IMR-90 (cell line): ENCODE measurements at regions not wholly inside any gene's neighbourhood (a gene's known extent, or its start where the extent isn't known, plus 50 kb on each side); places are given as distances from the start of the nearest gene placed in this dataset.

Experiments used
- ATAC-seq: fragments of 200-7000 bp; cut with Tn5 transposase; 2 replicates; pipeline ENCODE4 v1.9.1; 2020; ENCODE audit warnings: low read depth, mild to moderate bottlenecking, moderate library complexity
- BruUV-seq: library from RNA; stranded (reverse); fragments of 400-500 nt; replicated peaks from 2 replicates; lab custom pipeline; 2021; lab: Mats Ljungman, UMichigan
- CTCF ChIA-PET: fragments of 300-600 bp; formaldehyde crosslinking; extraction: SDS; loops from one replicate; lab custom pipeline; 2021; ENCODE audit warnings: antibody characterized with exemption; lab: Yijun Ruan, JAX
- POLR2A ChIA-PET: fragments of 300-600 bp; sonication (Branson Sonifier 250); formaldehyde crosslinking; loops from one replicate; lab custom pipeline; 2022; ENCODE audit warnings: antibody characterized with exemption; ENCODE audit not compliant: unreplicated experiment; lab: Charles Lee
- DNase-seq: peaks from one replicate; pipeline ENCODE4 v3.0.0; 2013
- H2AFZ ChIP-seq: replicated peaks from 2 replicates; pipeline ENCODE3; 2013; ENCODE audit warnings: low read length, mild to moderate bottlenecking; ENCODE audit not compliant: poor library complexity
- H2AK5ac ChIP-seq: 2 replicates; pipeline ENCODE4 v1.6.1; 2013; ENCODE audit warnings: low read depth, low read length, inconsistent platforms
- H2AK9ac ChIP-seq: replicated peaks from 2 replicates; pipeline ENCODE3; 2013; ENCODE audit warnings: mild to moderate bottlenecking, low read depth, low read length, moderate library complexity; ENCODE audit not compliant: poor library complexity
- H2BK120ac ChIP-seq: 2 replicates; pipeline ENCODE4 v1.6.1; 2013; ENCODE audit warnings: low read depth, low read length, inconsistent platforms
- H2BK15ac ChIP-seq: 3 replicates; pipeline ENCODE4 v1.6.1; 2013; ENCODE audit warnings: low read depth, low read length, inconsistent platforms
- H2BK20ac ChIP-seq: 2 replicates; pipeline ENCODE4 v1.6.1; 2013; ENCODE audit warnings: low read depth, mild to moderate bottlenecking, inconsistent platforms, low read length, moderate library complexity
- H2BK5ac ChIP-seq: 2 replicates; pipeline ENCODE4 v1.6.1; 2013; ENCODE audit warnings: mild to moderate bottlenecking, low read depth, low read length, inconsistent platforms; ENCODE audit not compliant: poor library complexity, severe bottlenecking
- H3K14ac ChIP-seq: replicated peaks from 2 replicates; pipeline ENCODE4 v1.6.1; 2013; ENCODE audit warnings: low read depth, low read length, inconsistent platforms
- H3K18ac ChIP-seq: 2 replicates; pipeline ENCODE4 v1.6.1; 2013; ENCODE audit warnings: low read depth, low read length, control low read depth
- H3K23ac ChIP-seq: 2 replicates; pipeline ENCODE4 v1.6.1; 2013; ENCODE audit warnings: low read depth, low read length, inconsistent platforms
- H3K27ac ChIP-seq: 2 replicates; pipeline ENCODE4 v1.5.1; 2013; ENCODE audit warnings: mild to moderate bottlenecking, control low read depth, low read length; ENCODE audit not compliant: insufficient read depth
- H3K27me3 ChIP-seq: 2 replicates; pipeline ENCODE4 v1.6.1; 2013; ENCODE audit warnings: low read length; ENCODE audit not compliant: control insufficient read depth, insufficient read depth
- H3K36me3 ChIP-seq: 2 replicates; pipeline ENCODE4 v1.6.1; 2013; ENCODE audit warnings: low read length, mixed read lengths; ENCODE audit not compliant: control insufficient read depth, insufficient read depth
- H3K4ac ChIP-seq: 2 replicates; pipeline ENCODE4 v1.6.1; 2013; ENCODE audit warnings: low read depth, low read length, inconsistent platforms
- H3K4me1 ChIP-seq: 2 replicates; pipeline ENCODE4 v1.6.1; 2013; ENCODE audit warnings: low read length, mixed read lengths; ENCODE audit not compliant: control insufficient read depth, insufficient read depth
- H3K4me2 ChIP-seq: 2 replicates; pipeline ENCODE4 v1.6.1; 2013; ENCODE audit warnings: low read depth, mild to moderate bottlenecking, control low read depth, low read length, moderate library complexity
- H3K4me3 ChIP-seq: 2 replicates; pipeline ENCODE4 v1.5.1; 2013; ENCODE audit warnings: low read depth, mild to moderate bottlenecking, control low read depth, low read length, moderate library complexity; ENCODE audit not compliant: insufficient read depth
- H3K56ac ChIP-seq: 2 replicates; pipeline ENCODE4 v1.6.1; 2013; ENCODE audit warnings: low read length, inconsistent platforms; ENCODE audit not compliant: insufficient read depth; ENCODE audit errors: extremely low read depth
- H3K79me1 ChIP-seq, 2 experiments: 2 replicates each; pipeline ENCODE4 v1.6.1; 2013; ENCODE audit warnings: low read length in 2 of 2, inconsistent platforms in 1 of 2, low read depth in 1 of 2
- H3K9ac ChIP-seq: 2 replicates; pipeline ENCODE4 v1.6.1; 2013; ENCODE audit warnings: low read depth, low read length, control low read depth
- H3K9me1 ChIP-seq: 2 replicates; pipeline ENCODE4 v1.6.1; 2013; ENCODE audit warnings: low read length, inconsistent platforms; ENCODE audit not compliant: insufficient read depth
- H3K9me3 ChIP-seq: 2 replicates; pipeline ENCODE4 v1.6.1; 2013; ENCODE audit warnings: low read length; ENCODE audit not compliant: control insufficient read depth, insufficient read depth
- H4K20me1 ChIP-seq: 2 replicates; pipeline ENCODE4 v1.6.1; 2013; ENCODE audit warnings: low read length, inconsistent platforms; ENCODE audit not compliant: insufficient read depth
- H4K5ac ChIP-seq: 2 replicates; pipeline ENCODE4 v1.6.1; 2013; ENCODE audit warnings: mild to moderate bottlenecking, low read depth, low read length, control low read depth
- H4K8ac ChIP-seq, 2 experiments: 2 replicates each; pipeline ENCODE4 v1.6.1; 2013; ENCODE audit warnings: low read depth in 2 of 2, low read length in 2 of 2, control low read depth in 1 of 2, inconsistent platforms in 1 of 2
- H4K91ac ChIP-seq: 2 replicates; pipeline ENCODE4 v1.6.1; 2013; ENCODE audit warnings: low read depth, low read length, inconsistent platforms; ENCODE audit not compliant: insufficient read depth
- BHLHE40 ChIP-seq: fragments of 150-350 bp; IDR thresholded peaks from 2 replicates; pipeline ENCODE4 v1.6.1; 2016; ENCODE audit warnings: mild to moderate bottlenecking, low read depth, low read length
- CEBPB ChIP-seq: IDR thresholded peaks from 2 replicates; pipeline ENCODE4 v1.6.1; 2012; ENCODE audit warnings: low read depth, low read length, improper control_type of control experiment
- CHD1 ChIP-seq: IDR thresholded peaks from 2 replicates; pipeline ENCODE4 v1.6.1; 2012; ENCODE audit warnings: low read depth, low read length, improper control_type of control experiment
- CTCF ChIP-seq: conservative IDR thresholded peaks from 2 replicates; pipeline ENCODE4 v1.5.1; 2012; ENCODE audit warnings: mild to moderate bottlenecking, low read depth, low read length, improper control_type of control experiment
- ELK1 ChIP-seq: fragments of 150-350 bp; IDR thresholded peaks from 2 replicates; pipeline ENCODE4 v1.6.1; 2016; ENCODE audit warnings: low read depth, mild to moderate bottlenecking, low read length, moderate library complexity, borderline replicate concordance
- FOS ChIP-seq: fragments of 150-350 bp; IDR thresholded peaks from 2 replicates; pipeline ENCODE4 v1.6.1; 2016; ENCODE audit warnings: low read depth, low read length
- MAFK ChIP-seq: IDR thresholded peaks from 2 replicates; pipeline ENCODE4 v1.6.1; 2012; ENCODE audit warnings: low read depth, low read length, improper control_type of control experiment
- MAZ ChIP-seq: IDR thresholded peaks from 2 replicates; pipeline ENCODE4 v1.6.1; 2012; ENCODE audit warnings: low read depth, mild to moderate bottlenecking, low read length, improper control_type of control experiment, moderate library complexity, borderline replicate concordance
- MXI1 ChIP-seq: IDR thresholded peaks from 2 replicates; pipeline ENCODE4 v1.6.1; 2012; ENCODE audit warnings: low read depth, mild to moderate bottlenecking, low read length, moderate library complexity, borderline replicate concordance
- NFE2L2 ChIP-seq: fragments of 150-350 bp; IDR thresholded peaks from 2 replicates; pipeline ENCODE4 v1.6.1; 2016; ENCODE audit warnings: low read depth, mild to moderate bottlenecking, low read length
- POLR2A ChIP-seq: IDR thresholded peaks from 2 replicates; pipeline ENCODE4 v1.6.1; 2012; ENCODE audit warnings: mild to moderate bottlenecking, low read depth, low read length
- RAD21 ChIP-seq: IDR thresholded peaks from 2 replicates; pipeline ENCODE4 v1.6.1; 2012; ENCODE audit warnings: low read length, improper control_type of control experiment
- RCOR1 ChIP-seq: IDR thresholded peaks from 2 replicates; pipeline ENCODE4 v1.6.1; 2012; ENCODE audit warnings: mild to moderate bottlenecking, low read length, improper control_type of control experiment; ENCODE audit not compliant: insufficient replicate concordance
- RFX5 ChIP-seq: IDR thresholded peaks from 2 replicates; pipeline ENCODE4 v1.8.0; 2012; ENCODE audit warnings: low read depth, mild to moderate bottlenecking, low read length, moderate library complexity
- SMC3 ChIP-seq: fragments of 150-350 bp; IDR thresholded peaks from 2 replicates; pipeline ENCODE4 v1.6.1; 2016; ENCODE audit warnings: low read depth, mild to moderate bottlenecking, antibody characterized with exemption, low read length, moderate library complexity
- USF2 ChIP-seq: fragments of 150-350 bp; IDR thresholded peaks from 2 replicates; pipeline ENCODE4 v1.6.1; 2017; ENCODE audit warnings: mild to moderate bottlenecking, antibody characterized with exemption, low read length, low read depth
- WGBS, 2 experiments: methylation state at CpG; one replicate each; pipeline versions ENCODE4 v1.1.5 to v1.1.7; 2013; ENCODE audit warnings: missing lambda C conversion rate in 2 of 2; ENCODE audit not compliant: insufficient read length in 1 of 2; ENCODE audit errors: extremely low coverage in 2 of 2; 5-methylcytosine and 5-hydroxymethylcytosine counted together
- dilution Hi-C: fragments of 300-500 bp; cut with HindIII; formaldehyde crosslinking; loops from one replicate; pipeline ENCODE4 v1.14.3; 2018; ENCODE audit warnings: low sequenced_read_pairs; ENCODE audit not compliant: unreplicated experiment
- in situ Hi-C: fragments of 300-500 bp; cut with MboI; formaldehyde crosslinking; loops from 3 replicates; pipeline ENCODE4 v1.14.3; 2019; ENCODE audit warnings: low sequenced_read_pairs, inconsistent platforms, mixed read lengths
- intact Hi-C: fragments of 100-400 bp; cut with micrococcal nuclease; formaldehyde crosslinking; loops from 2 replicates; pipeline ENCODE4 v1.10.0; 2022

- Histone ChIP-seq H3K27me3 (peaks cover 20% of the 10 kb centered on the region), H3K9me3 (peaks cover 7% of the 10 kb centered on the region; the same call in 1 of the 2 replicates), H2BK15ac (no peak overlapping the region), H2BK120ac (no peak overlapping the region), H3K79me1 (no peaks in the 10 kb centered on the region), H3K36me3 (no peaks in the 10 kb centered on the region), H4K5ac (no peak overlapping the region), H2AFZ (no peak overlapping the region), H3K27ac (no peak overlapping the region), H2AK5ac (no peak overlapping the region), H3K4ac (no peak overlapping the region), H3K14ac (no peak overlapping the region), H3K4me2 (no peak overlapping the region), H4K8ac (no peak overlapping the region), H3K9ac (no peak overlapping the region), H2AK9ac (no peak overlapping the region), H3K9me1 (peaks cover 10% of the 10 kb centered on the region), H3K18ac (no peak overlapping the region), H4K20me1 (no peaks in the 10 kb centered on the region), H3K4me1 (peaks cover 1% of the 10 kb centered on the region), H3K23ac (no peak overlapping the region), H2BK20ac (no peak overlapping the region), H2BK5ac (no peak overlapping the region), H3K4me3 (no peak overlapping the region), H4K91ac (no peak overlapping the region), H3K56ac (no peak overlapping the region)
- no peak for ATAC-seq
- ChIA-PET POLR2A (no interaction called here), CTCF (no interaction called here)
- dilution Hi-C loops, result no loop called here
- intact Hi-C loops, result no loop called here
- no TSS peak for BruUV-seq
- no peak for DNase-seq
- no CpG with 5 or more reads among the region's 1 CpG for WGBS, 2 experiments
- in situ Hi-C loops, result no loop called here
- no peak for TF ChIP-seq SMC3
- TF ChIP-seq CTCF, result no peak
- no peak for TF ChIP-seq POLR2A
- TF ChIP-seq MAZ, result no peak
- TF ChIP-seq RCOR1, result no peak
- no peak for TF ChIP-seq FOS
- TF ChIP-seq ELK1, result no peak
- no peak for TF ChIP-seq RAD21
- TF ChIP-seq BHLHE40, result no peak
- TF ChIP-seq USF2, result no peak
- no peak for TF ChIP-seq RFX5
- no peak for TF ChIP-seq NFE2L2
- TF ChIP-seq CHD1, result no peak
- TF ChIP-seq MAFK, result no peak
- no peak for TF ChIP-seq CEBPB
- TF ChIP-seq MXI1, result no peak
Observed at GRCh38 chr21:36636016-36636415, 62.9 kb upstream of the SIM2 start.
